HG02938 (cell line): ENCODE measurements at regions not wholly inside any gene's neighbourhood (a gene's known extent, or its start where the extent isn't known, plus 50 kb on each side); places are given as distances from the start of the nearest gene placed in this dataset.

ENCODE experiments used
- ATAC-seq: cut with Tn5 transposase; IDR thresholded peaks from one replicate; pipeline ENCODE4 v1.9.1; 2021; ENCODE audit warnings: mild to moderate bottlenecking, moderate library complexity; ENCODE audit not compliant: unreplicated experiment

- ATAC-seq = no peak
These were observed 57.3 kb downstream of the MAF start for GRCh38 chr16:79543219-79543618.

DNA sequence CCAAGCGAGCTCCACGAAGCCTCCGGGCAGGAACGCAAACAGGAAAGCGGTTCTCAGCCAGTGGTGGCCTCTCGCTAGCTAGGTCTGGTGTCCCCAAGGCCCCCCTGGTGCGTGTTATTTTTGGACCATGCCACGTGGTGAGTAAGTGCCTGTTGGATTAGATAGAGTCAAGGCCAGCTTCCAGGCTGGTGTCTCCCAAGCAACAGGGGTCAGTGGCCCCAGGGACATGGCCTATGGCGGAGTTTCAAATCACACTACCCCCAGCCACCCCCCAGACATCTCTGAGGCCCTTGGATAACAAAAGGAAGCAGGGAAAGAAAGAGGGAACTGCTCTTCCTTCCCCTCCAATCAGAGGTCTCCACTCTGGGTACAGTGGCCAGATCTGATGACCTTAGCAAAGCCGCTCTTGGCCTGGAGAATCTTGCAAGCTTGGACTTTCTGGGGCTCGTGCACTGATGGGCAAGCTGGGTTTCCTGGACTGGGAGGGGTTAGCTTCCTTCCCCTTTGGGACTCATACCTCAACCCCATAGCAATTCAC is 58.2 kb downstream of the MAF start:
- no peak for ATAC-seq

DNA sequence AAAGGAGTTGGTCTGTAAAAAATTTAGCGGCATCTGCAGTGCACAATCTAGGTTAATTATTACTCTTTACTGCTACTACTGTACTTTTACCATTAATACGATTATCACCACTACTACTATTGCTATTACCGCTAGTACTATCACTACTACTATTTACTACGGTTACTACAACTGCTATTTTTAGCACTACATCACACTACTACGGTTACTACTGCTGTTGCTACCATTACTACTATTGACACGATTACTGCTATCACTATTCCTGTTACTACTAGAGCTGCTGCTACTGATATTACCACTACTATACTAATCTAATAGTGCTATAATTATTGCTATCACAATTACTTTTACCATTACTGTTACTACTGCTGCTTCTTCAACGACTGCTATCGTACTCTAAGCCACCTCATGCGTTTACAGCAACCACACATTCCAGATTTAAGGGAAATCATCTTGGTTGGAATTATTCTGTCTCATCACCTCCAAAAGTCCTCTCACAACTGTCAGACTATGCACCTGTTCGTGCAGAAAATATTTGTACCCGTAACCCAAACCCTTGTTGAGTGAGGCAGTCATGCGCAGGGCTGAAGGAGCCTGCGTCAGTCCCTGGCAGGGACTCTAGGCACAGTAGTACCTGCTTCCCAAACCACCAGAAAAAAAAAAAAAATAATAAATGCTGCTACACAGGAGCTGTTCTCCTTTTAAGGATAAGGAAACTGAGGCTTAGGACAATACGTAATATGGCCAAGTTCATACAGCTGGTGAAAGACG is 59.5 kb downstream of the MAF start:
- ATAC-seq = no peak

DNA sequence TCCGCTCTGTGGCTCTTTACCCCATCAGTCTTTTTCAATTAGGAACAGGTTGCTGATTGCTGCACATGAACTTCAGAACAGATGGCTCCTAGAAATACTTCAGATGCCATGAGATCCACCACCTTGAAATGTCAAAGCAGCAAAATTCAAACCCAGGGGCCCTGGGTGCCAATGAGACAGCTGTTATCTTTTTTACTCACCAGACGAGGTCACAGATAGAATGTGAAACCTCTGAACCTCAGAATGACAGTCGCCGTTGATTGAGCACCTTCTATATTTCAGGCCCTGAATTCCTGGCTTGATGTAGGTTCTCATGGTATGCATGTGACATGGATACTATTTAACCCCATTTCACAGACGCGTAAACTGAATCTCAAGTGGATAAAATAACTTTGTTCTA is 63.0 kb downstream of the MAF start:
- ATAC-seq = no peak

DNA sequence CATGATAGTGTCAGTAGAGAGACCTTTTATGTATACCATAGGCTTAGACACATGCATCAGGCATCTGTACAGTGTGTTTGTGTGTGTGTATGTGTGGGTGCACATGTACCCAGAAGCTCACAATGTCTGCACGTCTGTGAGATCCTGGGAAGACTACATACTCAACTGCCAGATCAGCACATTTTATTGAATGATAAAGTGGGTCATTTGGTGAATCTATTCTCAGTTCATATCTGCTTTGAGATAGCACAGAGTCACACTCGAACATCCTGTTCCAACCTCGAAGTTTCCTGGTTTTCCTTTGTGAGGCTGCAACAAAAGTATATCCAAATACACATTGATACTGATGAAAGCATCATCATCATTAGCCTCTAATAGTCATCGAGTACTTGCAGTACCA is 63.6 kb downstream of the MAF start:
- ATAC-seq = no peak

- no peak for ATAC-seq
These were observed 65.4 kb downstream of the MAF start for GRCh38 chr16:79535130-79535529.

DNA sequence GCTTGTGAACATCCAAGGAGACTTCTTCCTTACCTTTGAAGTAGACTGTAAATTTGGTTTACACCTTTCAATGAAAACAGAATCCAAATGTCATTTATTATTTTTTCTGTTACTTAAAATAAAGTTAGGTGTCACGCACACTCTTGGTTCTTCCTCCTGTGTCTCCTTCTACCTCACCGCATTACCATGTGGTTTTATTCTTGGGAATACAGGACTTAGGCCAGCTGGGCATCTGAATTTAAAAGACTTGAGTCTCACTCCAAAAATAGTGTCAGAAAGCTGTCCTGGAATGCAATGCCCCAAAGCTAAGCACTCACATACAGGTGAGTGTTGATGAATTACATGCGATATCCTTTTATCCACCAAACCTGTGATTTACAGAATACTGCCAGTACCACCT is 66.4 kb downstream of the MAF start:
- no peak for ATAC-seq

DNA sequence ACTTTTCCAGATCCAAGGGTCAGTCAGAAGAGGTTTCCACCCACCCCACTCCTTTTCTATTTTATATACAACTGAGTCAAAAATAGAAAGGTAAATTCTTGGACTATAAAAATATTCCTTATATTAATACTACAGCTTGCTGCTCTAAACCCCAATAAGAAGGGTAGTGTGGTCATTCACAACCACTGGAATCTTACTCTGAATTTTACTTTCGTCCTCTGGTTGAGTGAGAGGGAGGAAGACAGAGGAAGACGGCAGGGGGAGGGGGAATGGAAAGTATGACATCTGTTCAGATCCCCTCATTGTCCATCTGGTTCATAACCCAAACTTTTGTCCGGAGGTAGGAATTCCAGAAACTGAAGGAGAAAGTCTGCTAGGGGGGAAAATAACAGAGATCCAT is 67.2 kb downstream of the MAF start:
- no peak for ATAC-seq

GRCh38 chr16:79532785-79533184 is 67.8 kb downstream of the MAF start:
- ATAC-seq = no peak

GRCh38 chr16:79532273-79532672 is 68.3 kb downstream of the MAF start:
- ATAC-seq = no peak

- ATAC-seq = no peak
These were observed 72.2 kb downstream of the MAF start for GRCh38 chr16:79528338-79528737.

GRCh38 chr16:79523971-79524370 is 76.6 kb downstream of the MAF start:
- ATAC-seq = no peak

DNA sequence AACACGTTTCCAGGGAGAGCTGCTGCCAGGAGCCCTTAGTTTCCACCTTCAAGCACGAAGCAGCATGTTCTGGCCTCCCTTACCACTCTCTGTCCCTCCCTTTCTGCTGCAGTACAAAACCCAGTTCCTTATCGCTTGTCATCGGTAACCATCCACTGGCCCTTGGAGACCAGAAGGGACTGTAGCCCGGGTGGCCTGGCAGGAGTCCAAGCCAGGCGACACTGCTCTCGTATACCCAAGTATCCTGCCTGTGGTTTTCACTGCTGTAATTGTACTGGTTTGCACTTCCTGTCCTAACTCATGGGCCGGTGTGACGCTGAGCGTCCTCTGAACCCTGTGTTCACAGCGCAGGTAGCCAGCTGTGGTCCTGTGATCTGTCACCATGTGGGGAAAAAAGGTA is 81.1 kb downstream of the MAF start:
- peak; percentile 78 for ATAC-seq

DNA sequence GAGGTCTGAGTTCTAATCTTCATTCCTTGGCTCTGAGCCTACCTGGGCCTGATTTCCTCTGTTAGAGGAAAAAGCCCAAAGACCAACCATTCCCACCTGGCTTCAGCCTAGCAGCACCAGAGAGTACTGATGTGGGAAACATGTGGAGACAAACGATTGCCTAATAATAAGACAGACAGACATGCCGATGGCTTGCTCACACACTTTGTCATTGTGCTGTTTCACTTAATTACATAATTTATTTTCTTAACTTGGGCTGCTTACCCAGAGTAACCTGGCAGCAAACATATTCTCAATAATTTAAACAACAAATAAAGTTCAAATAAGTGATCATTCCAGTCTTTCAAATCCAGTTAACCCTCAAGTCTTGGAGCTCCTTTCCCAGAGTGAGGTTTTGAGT is 83.4 kb downstream of the MAF start:
- ATAC-seq = no peak

DNA sequence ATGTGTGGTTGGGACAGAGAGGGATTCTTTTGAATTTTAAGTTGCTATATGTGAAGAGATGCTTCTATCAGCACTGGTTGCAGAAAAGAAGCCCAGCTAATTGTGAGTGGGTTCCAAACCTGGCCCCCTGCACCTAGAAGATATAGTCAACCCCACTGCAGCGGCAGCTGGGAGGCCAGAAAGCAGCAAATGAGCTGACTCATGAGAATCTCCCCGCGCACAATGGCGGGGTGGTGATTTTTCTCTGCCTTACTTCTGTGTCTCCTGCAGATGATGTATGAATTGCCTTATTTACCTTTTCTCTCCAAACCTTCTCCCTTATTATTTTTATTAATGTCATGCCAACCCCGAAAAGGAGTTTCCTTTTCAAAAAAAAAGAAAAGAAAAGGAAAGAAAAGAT is 89.7 kb downstream of the MAF start:
- no peak for ATAC-seq

DNA sequence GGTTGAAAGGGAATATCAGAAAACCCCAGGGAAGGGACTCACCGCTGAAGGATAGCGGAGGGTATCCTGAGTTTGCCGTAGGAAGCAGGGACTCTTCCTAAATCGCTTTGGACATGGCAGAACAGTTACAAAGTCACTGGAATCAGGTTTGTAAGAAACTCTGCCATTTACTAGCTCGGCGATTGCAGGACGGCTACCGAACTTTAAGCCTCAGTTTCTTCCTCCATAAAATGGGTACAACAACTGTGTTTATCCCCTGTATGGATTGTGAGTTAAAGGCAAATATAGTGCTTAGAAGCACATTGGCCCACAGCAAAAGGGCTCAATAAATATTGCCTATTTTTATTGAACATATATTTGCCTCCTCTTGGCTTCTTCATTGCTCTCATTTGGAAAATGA is 90.6 kb downstream of the MAF start:
- no peak for ATAC-seq

GRCh38 chr16:79509211-79509631 is 91.3 kb downstream of the MAF start:
- no peak for ATAC-seq

DNA sequence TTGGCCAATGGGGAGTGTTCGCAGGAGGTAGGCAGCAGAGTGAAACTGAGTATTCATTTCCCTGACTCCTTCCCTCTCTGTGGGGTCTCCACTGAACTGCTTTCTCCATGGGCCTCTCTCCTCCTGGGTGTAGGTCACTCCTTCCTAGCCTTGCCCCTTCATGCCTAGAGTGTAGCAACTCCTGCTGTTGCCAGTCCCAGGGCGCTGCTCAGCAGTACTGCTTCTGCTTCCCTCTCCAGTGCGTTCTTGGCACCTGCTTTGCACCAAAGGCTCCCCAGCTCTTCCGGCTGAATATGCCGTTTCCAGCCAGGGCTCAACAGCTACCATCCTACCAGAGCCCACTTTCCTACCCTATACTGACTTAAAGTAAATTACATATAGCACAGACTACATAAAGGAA is 92.2 kb downstream of the MAF start:
- no peak for ATAC-seq

GRCh38 chr16:79505344-79505743 is 95.2 kb downstream of the MAF start:
- no peak for ATAC-seq

DNA sequence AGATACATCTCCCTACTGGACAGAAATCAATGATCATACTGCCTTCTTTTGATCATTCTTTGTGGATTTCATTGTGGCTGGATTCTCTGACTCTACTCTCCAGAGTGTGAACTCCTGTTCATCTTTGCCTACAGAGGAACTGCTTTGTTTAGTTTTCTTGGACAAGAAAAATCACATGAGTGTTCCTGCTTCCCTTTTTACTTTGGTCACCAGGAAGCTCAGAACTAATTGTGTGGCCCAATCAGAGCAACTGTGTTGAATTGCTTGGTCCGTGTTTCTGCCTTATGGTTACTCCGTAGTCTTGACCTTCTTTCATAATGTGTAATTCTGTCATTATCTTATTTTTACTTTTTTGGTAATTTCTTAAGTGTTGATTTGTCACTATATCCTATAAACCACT is 97.0 kb downstream of the MAF start:
- no peak for ATAC-seq

- ATAC-seq = no peak
These were observed 99.1 kb downstream of the MAF start for GRCh38 chr16:79501446-79501845.

GRCh38 chr16:79500866-79501265 is 99.7 kb downstream of the MAF start:
- ATAC-seq = no peak

DNA sequence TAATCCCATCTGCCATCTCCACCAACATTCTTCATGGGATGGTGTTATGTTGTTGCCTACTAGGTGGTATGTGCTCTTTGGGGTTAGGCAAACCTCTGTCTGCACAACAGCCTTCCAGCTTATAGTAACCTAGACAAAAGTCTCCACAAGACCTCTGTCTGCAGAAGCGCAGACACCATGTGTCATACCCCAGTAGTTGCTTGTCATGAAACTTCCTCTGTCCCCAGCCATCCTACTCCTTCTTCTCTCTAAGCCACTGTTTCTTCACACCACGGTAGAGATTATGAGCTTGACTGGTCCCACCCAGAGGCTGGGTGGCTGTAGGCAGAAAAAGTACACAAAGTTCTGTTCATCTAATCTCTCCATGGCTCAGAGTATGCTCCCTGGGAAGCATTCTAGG is 100.3 kb downstream of the MAF start:
- no peak for ATAC-seq
